ENCODE measurements at regions not wholly inside any gene's neighbourhood (a gene's known extent, or its start where the extent isn't known, plus 50 kb on each side); places are given as distances from the start of the nearest gene placed in this dataset.

DNA sequence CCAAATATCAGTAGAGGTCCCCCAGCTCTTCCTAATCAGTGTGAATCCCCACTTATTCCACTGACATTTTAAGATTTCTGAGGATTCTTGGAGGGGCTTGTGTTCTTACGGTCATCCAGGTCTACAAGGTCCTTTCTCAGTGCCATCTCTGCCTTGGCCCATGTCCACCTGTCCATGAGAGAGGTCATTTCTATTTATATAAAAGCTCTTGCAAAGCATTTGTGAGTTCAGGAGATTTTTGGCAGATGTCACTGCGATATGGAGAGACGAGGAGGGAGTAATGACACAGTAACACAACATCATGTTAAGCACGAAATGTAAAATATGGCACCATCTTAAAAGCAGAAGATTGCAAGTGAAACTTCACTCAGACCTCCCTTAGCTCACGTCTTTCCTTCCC is 144.6 kb upstream of the NFIA start:
- Histone ChIP-seq H3K9me3 (ENCODE audit: control insufficient read depth in 5 of 5, low read length in 5 of 5) (no peaks in the 10 kb centered on the region), H3K4me3 (ENCODE audit: low read depth in 1 of 5, low read length in 5 of 5) (no peak overlapping the region), H3K4me1 (ENCODE audit: control insufficient read depth in 5 of 5, insufficient read depth in 5 of 5, low read length in 5 of 5) (peaks cover 0 to 5% (median 0%) of the 10 kb centered on the region in 5 donors), H3K27ac (ENCODE audit: low read depth, low read length) (no peak overlapping the region), H3K27me3 (ENCODE audit: control insufficient read depth in 5 of 5, insufficient read depth in 4 of 5, low read length in 5 of 5) (no peaks in the 10 kb centered on the region), H3K36me3 (ENCODE audit: control insufficient read depth in 5 of 5, insufficient read depth in 5 of 5, low read length in 5 of 5) (no peaks in the 10 kb centered on the region), H3K9ac (ENCODE audit: low read length in 5 of 5) (no peak overlapping the region)

DNA sequence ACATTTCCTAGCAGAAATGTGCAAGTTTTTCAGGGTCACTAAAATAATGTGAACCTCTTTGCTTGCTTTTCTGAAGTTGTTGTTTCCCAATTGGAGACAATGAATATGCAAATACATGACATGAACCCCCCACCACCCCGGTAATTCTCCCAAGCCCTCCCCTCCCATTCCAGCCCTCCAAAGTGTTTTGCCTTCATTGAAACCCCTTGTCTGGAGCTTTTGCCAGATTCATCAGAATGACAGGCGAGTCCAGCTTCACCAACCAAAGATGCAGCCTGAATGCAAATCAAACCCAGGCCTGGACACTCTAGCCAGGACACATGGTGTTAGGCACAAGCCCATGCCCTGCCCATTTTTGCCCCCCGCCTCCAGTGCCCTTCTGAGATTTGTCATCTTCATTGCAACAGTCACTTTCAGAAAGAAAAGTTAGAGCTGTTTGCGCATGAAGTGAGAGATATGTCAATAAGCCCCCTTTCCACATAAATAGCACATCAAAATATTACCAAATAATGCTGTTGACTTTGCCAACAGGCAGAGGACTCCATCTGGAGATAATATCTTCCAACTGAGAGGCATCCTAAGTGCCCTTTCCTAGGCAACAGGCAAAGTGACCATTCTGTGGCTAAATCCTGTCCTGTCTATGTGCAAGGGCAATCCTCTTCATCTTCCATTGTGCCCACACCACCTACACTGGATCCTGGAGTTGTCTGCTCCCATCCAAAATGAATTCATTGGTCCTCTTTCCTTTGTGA is 145.6 kb upstream of the NFIA start:
- Histone ChIP-seq H3K9me3 (ENCODE audit: control insufficient read depth in 5 of 5, low read length in 5 of 5) (no peaks in the 10 kb centered on the region), H3K27me3 (ENCODE audit: control insufficient read depth in 5 of 5, insufficient read depth in 4 of 5, low read length in 5 of 5) (no peaks in the 10 kb centered on the region), H3K9ac (ENCODE audit: low read length in 5 of 5) (no peak overlapping the region), H3K27ac (ENCODE audit: low read depth, low read length) (no peak overlapping the region), H3K36me3 (ENCODE audit: control insufficient read depth in 5 of 5, insufficient read depth in 5 of 5, low read length in 5 of 5) (no peaks in the 10 kb centered on the region), H3K4me3 (ENCODE audit: low read depth in 1 of 5, low read length in 5 of 5) (no peak overlapping the region), H3K4me1 (ENCODE audit: control insufficient read depth in 5 of 5, insufficient read depth in 5 of 5, low read length in 5 of 5) (peaks cover 0 to 5% (median 0%) of the 10 kb centered on the region in 5 donors)

DNA sequence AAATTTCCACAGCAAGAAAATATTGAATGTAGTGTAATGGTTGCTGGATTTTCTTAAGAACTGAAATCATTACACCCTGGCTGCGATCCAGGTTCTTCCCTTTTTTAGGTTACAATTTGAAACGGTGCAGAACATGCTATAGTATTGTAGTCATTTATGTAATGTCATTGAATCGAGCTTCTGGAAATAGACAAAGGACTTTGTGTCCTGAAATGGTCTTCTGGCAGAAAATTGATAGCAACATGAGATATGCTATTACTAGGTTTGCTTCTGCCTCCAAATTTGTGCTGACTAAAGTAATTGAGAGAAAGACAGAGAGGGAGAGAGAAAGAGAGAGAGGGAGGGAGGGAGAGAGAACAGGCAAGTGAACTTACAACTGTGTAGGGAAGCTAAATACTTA is 146.2 kb upstream of the NFIA start:
- no peak overlapping the region for H3K9ac ChIP-seq (ENCODE audit: low read length in 5 of 5)
- peaks cover 0 to 5% (median 0%) of the 10 kb centered on the region in 5 donors for H3K4me1 ChIP-seq (ENCODE audit: control insufficient read depth in 5 of 5, insufficient read depth in 5 of 5, low read length in 5 of 5)
- no peak overlapping the region for H3K4me3 ChIP-seq (ENCODE audit: low read depth in 1 of 5, low read length in 5 of 5)
- no peak overlapping the region for H3K27ac ChIP-seq (ENCODE audit: low read depth, low read length)
- no peaks in the 10 kb centered on the region for H3K36me3 ChIP-seq (ENCODE audit: control insufficient read depth in 5 of 5, insufficient read depth in 5 of 5, low read length in 5 of 5)
- no peaks in the 10 kb centered on the region for H3K9me3 ChIP-seq (ENCODE audit: control insufficient read depth in 5 of 5, low read length in 5 of 5)
- no peaks in the 10 kb centered on the region for H3K27me3 ChIP-seq (ENCODE audit: control insufficient read depth in 5 of 5, insufficient read depth in 4 of 5, low read length in 5 of 5)

DNA sequence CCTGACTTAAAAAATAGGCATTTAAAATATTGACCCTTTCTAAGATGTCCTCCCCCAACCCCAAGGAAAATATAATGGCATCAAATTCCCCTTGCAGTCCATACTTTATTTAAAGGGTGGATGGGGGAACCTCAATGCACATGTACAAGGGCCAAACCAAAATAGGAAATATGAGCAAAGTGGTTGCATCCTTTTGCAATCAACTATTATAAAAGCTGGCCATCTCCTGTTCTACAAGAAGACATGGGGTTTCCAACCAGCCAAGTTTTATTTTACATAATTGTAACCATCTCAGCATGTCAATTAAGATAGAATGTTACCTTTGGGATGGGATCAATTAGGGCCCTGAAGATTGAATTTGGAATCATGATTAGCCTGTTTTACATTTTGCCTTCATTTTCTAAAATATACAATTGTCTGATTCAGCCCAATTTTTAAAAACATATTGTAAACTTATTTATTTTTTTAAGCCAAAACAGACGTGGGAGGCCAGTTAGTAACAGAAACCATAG is 146.7 kb upstream of the NFIA start:
- Histone ChIP-seq H3K27ac (ENCODE audit: low read depth, low read length) (no peak overlapping the region), H3K9me3 (ENCODE audit: control insufficient read depth in 5 of 5, low read length in 5 of 5) (no peaks in the 10 kb centered on the region), H3K9ac (ENCODE audit: low read length in 5 of 5) (no peak overlapping the region), H3K36me3 (ENCODE audit: control insufficient read depth in 5 of 5, insufficient read depth in 5 of 5, low read length in 5 of 5) (no peaks in the 10 kb centered on the region), H3K4me3 (ENCODE audit: low read depth in 1 of 5, low read length in 5 of 5) (no peak overlapping the region), H3K4me1 (ENCODE audit: control insufficient read depth in 5 of 5, insufficient read depth in 5 of 5, low read length in 5 of 5) (peaks cover 0 to 5% (median 0%) of the 10 kb centered on the region in 5 donors), H3K27me3 (ENCODE audit: control insufficient read depth in 5 of 5, insufficient read depth in 4 of 5, low read length in 5 of 5) (no peaks in the 10 kb centered on the region)

DNA sequence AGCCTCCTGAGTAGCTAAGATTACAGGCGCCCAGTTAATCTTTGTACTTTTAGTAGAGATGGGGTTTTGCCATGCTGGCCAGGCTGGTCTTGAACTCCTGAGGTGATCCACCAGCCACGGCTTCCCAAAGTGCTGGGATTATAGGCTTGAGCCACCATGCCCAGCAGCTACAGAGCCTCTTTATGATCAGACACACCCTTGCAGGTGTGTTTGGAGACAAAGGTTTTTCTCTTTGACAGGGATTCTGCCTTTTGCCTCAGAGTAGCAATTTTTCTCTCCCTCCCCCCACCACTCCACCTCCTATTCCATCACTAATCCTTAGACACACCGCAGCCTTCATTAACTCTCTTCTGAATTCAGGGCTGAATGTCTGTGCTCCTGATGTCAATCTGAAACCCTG is 152.2 kb upstream of the NFIA start:
- no peak overlapping the region for H3K27ac ChIP-seq (ENCODE audit: low read depth, low read length)
- H3K4me3 ChIP-seq (ENCODE audit: low read depth in 1 of 5, low read length in 5 of 5): no peak overlapping the region
- no peak overlapping the region for H3K9ac ChIP-seq (ENCODE audit: low read length in 5 of 5)
- H3K36me3 ChIP-seq (ENCODE audit: control insufficient read depth in 5 of 5, insufficient read depth in 5 of 5, low read length in 5 of 5): no peaks in the 10 kb centered on the region
- H3K9me3 ChIP-seq (ENCODE audit: control insufficient read depth in 5 of 5, low read length in 5 of 5): no peaks in the 10 kb centered on the region
- no peaks in the 10 kb centered on the region for H3K27me3 ChIP-seq (ENCODE audit: control insufficient read depth in 5 of 5, insufficient read depth in 4 of 5, low read length in 5 of 5)
- H3K4me1 ChIP-seq (ENCODE audit: control insufficient read depth in 5 of 5, insufficient read depth in 5 of 5, low read length in 5 of 5): no peaks in the 10 kb centered on the region

DNA sequence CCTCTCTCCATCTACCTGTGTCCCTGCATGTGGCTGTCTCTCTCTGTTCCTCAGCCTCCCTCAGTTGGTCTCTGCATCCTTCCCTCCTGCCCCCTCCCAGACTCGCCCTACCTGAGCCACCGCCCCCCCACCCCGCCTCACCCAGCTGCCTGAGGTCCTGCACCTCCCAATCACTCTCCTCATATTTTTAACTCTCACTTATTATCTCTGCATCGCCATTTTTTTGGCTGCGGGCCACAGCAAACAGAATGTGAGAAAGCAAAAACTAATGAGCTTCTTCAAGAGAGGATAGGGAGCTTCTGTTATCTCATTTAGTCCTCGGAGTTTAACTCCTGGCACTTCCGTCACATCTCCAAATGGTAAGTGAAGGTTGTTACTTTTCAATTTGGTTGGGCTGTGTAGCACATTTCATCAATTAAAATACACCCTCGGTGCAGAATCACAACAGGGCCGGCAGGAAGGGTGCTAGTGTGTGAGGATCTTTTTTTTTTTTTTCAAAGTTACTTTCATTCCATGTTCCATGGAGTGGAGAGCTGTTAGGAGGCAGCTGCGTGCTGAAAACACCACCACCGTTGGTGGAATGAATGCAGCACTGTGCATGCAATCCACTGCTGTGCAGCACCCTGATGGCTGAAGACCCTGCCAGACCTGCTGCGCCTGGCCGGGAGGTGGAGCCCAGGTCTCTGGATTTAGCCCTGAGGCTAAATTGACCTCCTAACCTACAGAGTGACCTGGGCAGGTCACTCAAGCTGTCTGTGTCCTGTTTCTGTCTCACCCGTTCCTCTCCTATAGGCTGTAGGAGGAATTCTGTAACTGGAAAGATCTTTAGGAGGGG is 157.2 kb upstream of the NFIA start:
- H3K36me3 ChIP-seq (ENCODE audit: control insufficient read depth in 5 of 5, insufficient read depth in 5 of 5, low read length in 5 of 5): no peaks in the 10 kb centered on the region
- H3K4me1 ChIP-seq (ENCODE audit: control insufficient read depth in 5 of 5, insufficient read depth in 5 of 5, low read length in 5 of 5): peaks cover 0 to 27% (median 15%) of the 10 kb centered on the region in 5 donors
- no peaks in the 10 kb centered on the region for H3K9me3 ChIP-seq (ENCODE audit: control insufficient read depth in 5 of 5, low read length in 5 of 5)
- no peak overlapping the region for H3K9ac ChIP-seq (ENCODE audit: low read length in 5 of 5)
- H3K27me3 ChIP-seq (ENCODE audit: control insufficient read depth in 5 of 5, insufficient read depth in 4 of 5, low read length in 5 of 5): no peaks in the 10 kb centered on the region
- no peak overlapping the region for H3K4me3 ChIP-seq (ENCODE audit: low read depth in 1 of 5, low read length in 5 of 5)
- no peak overlapping the region for H3K27ac ChIP-seq (ENCODE audit: low read depth, low read length)

DNA sequence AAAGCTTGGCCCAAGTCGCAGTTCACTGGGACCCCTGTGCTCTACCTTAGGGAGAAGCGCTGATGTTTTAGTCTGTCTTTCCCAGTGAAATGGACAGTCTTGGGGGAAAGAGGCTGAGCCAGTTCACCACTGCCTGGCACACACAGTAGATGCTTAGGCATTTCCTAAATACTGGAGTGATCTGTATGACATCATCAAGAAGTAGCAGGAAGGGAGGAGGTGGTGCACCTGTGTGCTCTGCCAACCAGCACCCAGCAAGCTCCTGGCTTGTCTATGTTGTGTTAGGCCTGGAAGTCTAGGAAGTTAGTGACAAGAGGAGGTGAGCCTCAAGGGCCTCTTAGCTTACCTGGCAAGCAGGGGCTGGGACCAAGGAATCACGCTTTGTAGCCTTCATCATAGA is 158.2 kb upstream of the NFIA start:
- Histone ChIP-seq H3K9me3 (ENCODE audit: control insufficient read depth in 5 of 5, low read length in 5 of 5) (no peaks in the 10 kb centered on the region), H3K27me3 (ENCODE audit: control insufficient read depth in 5 of 5, insufficient read depth in 4 of 5, low read length in 5 of 5) (no peaks in the 10 kb centered on the region), H3K36me3 (ENCODE audit: control insufficient read depth in 5 of 5, insufficient read depth in 5 of 5, low read length in 5 of 5) (no peaks in the 10 kb centered on the region), H3K9ac (ENCODE audit: low read length in 5 of 5) (no peak overlapping the region), H3K27ac (ENCODE audit: low read depth, low read length) (no peak overlapping the region), H3K4me1 (ENCODE audit: control insufficient read depth in 5 of 5, insufficient read depth in 5 of 5, low read length in 5 of 5) (peaks cover 0 to 27% (median 15%) of the 10 kb centered on the region in 5 donors), H3K4me3 (ENCODE audit: low read depth in 1 of 5, low read length in 5 of 5) (no peak overlapping the region)

DNA sequence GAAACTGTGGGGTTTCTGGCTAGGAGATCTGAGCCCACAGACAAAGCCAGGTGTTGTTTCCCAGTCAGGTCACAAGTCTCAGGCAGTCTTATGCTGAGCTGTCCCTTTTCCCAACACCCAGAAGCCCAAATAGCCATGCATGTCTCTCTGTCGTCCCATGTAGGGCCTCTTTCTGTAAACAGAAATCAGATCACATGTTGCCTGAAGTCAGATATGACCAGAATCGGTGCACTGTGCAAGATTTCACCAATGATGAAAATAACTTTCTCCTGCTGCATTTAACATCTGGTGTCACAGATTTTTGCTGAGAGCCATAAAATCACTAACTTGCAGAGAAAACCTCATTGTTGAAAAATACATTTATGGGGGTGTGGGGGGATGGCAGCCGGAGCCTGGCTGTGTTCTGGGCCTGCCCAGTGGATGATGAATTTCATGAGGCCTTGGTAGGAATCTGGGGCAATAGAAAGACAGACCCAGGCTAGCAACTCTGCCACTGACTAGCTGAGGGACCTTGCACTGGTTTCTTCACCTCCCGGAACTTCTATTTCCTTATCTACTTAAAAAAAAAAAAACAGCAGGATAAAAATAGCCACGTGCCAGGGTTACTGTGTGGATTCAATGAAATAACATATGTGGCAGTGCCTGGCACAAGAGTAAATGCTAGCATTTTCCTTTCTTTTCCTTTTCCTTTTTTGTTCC is 158.8 kb upstream of the NFIA start:
- H3K4me3 ChIP-seq (ENCODE audit: low read depth in 1 of 5, low read length in 5 of 5): no peak overlapping the region
- H3K27me3 ChIP-seq (ENCODE audit: control insufficient read depth in 5 of 5, insufficient read depth in 4 of 5, low read length in 5 of 5): no peaks in the 10 kb centered on the region
- no peak overlapping the region for H3K27ac ChIP-seq (ENCODE audit: low read depth, low read length)
- H3K4me1 ChIP-seq (ENCODE audit: control insufficient read depth in 5 of 5, insufficient read depth in 5 of 5, low read length in 5 of 5): peaks cover 0 to 27% (median 15%) of the 10 kb centered on the region in 5 donors
- no peaks in the 10 kb centered on the region for H3K9me3 ChIP-seq (ENCODE audit: control insufficient read depth in 5 of 5, low read length in 5 of 5)
- H3K36me3 ChIP-seq (ENCODE audit: control insufficient read depth in 5 of 5, insufficient read depth in 5 of 5, low read length in 5 of 5): no peaks in the 10 kb centered on the region
- H3K9ac ChIP-seq (ENCODE audit: low read length in 5 of 5): no peak overlapping the region

DNA sequence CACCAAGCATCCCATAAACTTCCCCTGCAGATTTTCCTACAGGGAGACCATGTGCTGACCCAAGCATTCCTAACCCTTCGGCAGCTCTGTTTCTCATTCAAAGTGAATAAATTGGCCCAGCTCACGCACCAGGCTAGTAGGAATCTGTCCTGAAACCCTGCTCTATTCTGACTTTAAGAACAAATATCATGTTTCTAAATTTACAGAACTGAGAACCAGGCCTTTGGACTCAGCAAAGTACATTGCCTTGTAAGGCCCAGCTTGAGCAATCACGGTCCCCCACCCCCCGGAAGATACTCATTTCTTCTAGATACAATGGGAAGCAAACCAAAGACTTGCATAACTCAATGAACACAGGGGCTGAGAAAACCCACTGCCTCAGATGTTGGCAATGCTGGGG is 160.1 kb upstream of the NFIA start:
- H3K27ac ChIP-seq (ENCODE audit: low read depth, low read length): no peak overlapping the region

DNA sequence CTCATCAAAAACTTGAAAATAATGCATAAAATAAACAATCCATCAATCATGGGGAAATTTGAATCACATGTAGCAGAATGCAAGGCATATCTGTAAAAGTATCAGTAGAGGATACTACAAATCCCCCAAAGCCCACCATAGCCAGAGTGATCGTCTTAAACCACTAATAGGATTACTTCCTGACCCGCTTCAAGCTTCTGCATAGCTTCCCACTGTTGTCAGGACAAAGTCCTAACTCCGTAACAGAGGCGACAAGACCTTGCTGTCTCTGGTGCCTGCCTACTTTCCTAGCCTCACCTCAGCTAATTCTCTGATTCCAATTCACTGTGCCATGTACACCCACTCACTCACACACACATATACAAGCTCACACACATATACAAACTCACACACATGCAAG is 161.2 kb upstream of the NFIA start:
- Histone ChIP-seq H3K9me3 (ENCODE audit: control insufficient read depth in 5 of 5, low read length in 5 of 5) (no peaks in the 10 kb centered on the region), H3K27ac (ENCODE audit: low read depth, low read length) (no peak overlapping the region), H3K27me3 (ENCODE audit: control insufficient read depth in 5 of 5, insufficient read depth in 4 of 5, low read length in 5 of 5) (no peaks in the 10 kb centered on the region), H3K9ac (ENCODE audit: low read length in 5 of 5) (no peak overlapping the region), H3K36me3 (ENCODE audit: control insufficient read depth in 5 of 5, insufficient read depth in 5 of 5, low read length in 5 of 5) (no peaks in the 10 kb centered on the region), H3K4me1 (ENCODE audit: control insufficient read depth in 5 of 5, insufficient read depth in 5 of 5, low read length in 5 of 5) (peaks cover 0 to 27% (median 15%) of the 10 kb centered on the region in 5 donors), H3K4me3 (ENCODE audit: low read depth in 1 of 5, low read length in 5 of 5) (no peak overlapping the region)

More for the DNA sequence above, 160.1 kb upstream of the NFIA start:
- H3K9ac ChIP-seq (ENCODE audit: low read length in 5 of 5): no peak overlapping the region
- H3K4me1 ChIP-seq (ENCODE audit: control insufficient read depth in 5 of 5, insufficient read depth in 5 of 5, low read length in 5 of 5): peaks cover 0 to 27% (median 15%) of the 10 kb centered on the region in 5 donors
- H3K36me3 ChIP-seq (ENCODE audit: control insufficient read depth in 5 of 5, insufficient read depth in 5 of 5, low read length in 5 of 5): no peaks in the 10 kb centered on the region
- H3K9me3 ChIP-seq (ENCODE audit: control insufficient read depth in 5 of 5, low read length in 5 of 5): no peaks in the 10 kb centered on the region
- no peaks in the 10 kb centered on the region for H3K27me3 ChIP-seq (ENCODE audit: control insufficient read depth in 5 of 5, insufficient read depth in 4 of 5, low read length in 5 of 5)
- H3K4me3 ChIP-seq (ENCODE audit: low read depth in 1 of 5, low read length in 5 of 5): no peak overlapping the region

Measured in subcutaneous abdominal adipose tissue (tissue), 5 donors.